ENCODE measurements at regions not wholly inside any gene's neighbourhood (a gene's known extent, or its start where the extent isn't known, plus 50 kb on each side); places are given as distances from the start of the nearest gene placed in this dataset.

- no peak for TF ChIP-seq CTCF (optimal IDR thresholded peaks at IDR 0.05 in 1 of 3, IDR thresholded peaks at IDR 0.05 in 1 of 3, conservative IDR thresholded peaks at IDR 0.05 in 1 of 3; ENCODE audit: extremely low read depth in 1 of 3, insufficient read depth in 2 of 3, low read length in 3 of 3)
- no peak for TF ChIP-seq EZH2 (IDR thresholded peaks at IDR 0.05; ENCODE audit: low read length)
Observed at GRCh38 chr5:6108540-6108848, 269.9 kb downstream of the MED10 start.

All from keratinocyte (primary cell).